Activated T-helper 1 cell treated with Interleukin-2 at 50 U/mL for 16 hours (primary cell): ENCODE measurements at regions not wholly inside any gene's neighbourhood (a gene's known extent, or its start where the extent isn't known, plus 50 kb on each side); places are given as distances from the start of the nearest gene placed in this dataset.
"Not testable (repeated sequence)": the region's sequence is repeated elsewhere in the genome, so short reads cannot be mapped to it uniquely, and the experiment has no call there.

ENCODE experiments used
- DNase-seq: peaks from one replicate; pipeline ENCODE4 v3.0.0-alpha.2; 2020; ENCODE audit warnings: low read depth

DNA sequence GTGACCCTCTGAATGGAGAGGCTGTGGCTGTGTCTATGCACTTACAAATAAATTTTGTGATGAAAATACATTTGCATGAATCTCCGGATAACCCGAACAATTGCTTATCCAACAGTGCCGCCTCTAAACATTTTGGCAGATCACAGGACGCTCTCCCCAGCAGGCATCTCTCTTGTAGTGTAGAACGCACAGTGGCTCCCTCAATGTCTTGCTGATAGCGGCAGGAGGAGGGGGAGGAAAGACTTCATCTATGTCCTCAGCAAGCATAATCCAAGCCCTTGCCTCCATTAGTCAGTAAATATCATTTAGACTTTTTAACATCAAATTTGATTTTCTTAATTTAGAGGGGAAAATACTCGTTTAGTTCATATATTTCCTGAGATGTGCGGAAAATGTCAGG, 318.1 kb upstream of the IGF1R start:
- no peak for DNase-seq

DNA sequence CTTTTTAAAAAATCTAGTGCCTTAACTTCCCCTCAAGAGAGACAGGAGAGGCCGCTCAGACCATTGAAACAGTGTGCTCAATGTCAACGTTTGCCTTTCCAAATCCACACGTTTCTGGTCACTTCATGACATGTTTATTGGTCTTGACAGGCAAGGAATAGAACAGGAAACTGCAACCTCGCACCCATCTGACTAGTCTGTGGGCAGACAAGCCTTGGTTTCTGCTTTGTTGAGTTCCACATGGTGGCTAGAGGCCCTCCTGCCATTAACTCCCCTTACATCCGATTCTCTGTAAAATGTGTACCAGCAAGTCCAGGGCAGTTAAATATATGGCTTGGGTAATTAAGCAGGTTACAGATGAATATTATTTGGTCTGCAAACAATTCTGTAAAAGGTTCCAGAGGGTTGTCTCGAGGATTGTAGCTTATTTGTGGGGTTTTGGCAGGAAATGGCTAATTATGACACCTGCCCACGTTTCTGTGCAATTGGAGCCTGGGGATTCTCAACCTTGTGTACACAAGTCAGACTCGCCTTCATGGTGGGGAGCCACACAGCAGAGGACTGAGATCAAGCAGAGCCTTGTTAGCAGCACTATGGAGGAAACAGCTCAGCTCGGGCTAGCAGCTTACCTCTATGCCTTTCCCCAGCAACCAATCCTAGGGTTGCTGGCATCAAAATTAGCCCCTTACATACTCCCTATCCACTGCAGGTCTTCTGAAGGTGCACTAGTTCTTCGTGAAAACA, 317.5 kb upstream of the IGF1R start:
- no peak for DNase-seq

DNA sequence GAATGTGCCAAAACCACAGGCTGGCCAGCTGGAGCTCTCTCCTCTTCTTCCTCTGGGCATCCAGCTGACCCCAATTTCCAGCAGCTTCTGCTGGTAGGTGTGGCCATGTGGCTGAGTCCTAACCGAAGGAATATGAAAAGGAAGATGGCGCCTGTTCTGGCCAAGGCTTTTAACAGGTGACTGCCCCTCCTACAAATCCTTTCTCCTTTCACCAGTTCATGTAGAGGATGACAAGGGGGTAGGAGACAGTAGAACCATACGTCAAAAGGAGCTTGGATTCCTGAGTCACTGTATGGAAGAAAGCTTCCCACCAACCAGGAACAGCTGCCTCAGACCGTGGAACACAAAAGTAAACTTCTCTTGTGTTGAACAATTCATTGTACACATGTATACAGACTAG, 316.7 kb upstream of the IGF1R start:
- no peak for DNase-seq

DNA sequence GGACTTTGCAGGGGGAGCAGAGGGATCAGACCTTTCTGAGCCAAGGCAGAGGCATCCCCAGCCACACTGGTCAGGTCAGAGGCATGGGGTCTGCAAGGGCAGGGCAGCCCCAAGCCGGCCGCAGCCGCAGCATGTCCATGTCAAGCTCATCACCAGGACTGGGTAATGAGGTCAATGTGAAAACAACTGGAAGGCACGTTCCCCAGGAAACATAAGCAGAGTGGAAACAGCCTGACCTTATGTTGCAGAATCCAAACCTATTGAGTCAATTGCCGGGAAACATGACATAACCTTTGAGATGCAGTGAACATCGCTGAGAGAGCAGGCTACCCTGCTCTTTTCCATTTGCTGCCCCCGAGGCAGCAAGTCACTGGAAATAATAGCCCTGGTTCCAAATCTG, 315.1 kb upstream of the IGF1R start:
- DNase-seq: no peak

DNA sequence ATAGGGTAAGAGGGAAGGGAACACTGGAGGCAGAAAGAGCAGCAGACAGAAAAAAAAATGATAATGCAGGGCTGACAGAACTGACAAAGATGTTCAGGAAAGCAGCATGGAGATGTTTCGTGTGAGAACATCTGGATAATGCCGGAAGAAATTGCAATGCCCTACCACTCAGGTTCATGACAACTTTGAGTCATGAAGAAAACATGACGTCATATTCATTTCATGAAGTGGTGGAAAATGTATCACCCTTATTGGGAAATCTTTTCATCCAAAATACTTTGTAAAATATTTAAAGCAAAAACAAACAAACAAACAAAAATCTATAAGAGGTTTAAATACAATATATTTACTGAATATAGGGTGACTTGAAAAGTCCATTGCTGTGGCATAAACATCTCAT, 305.4 kb upstream of the IGF1R start:
- DNase-seq: no peak

DNA sequence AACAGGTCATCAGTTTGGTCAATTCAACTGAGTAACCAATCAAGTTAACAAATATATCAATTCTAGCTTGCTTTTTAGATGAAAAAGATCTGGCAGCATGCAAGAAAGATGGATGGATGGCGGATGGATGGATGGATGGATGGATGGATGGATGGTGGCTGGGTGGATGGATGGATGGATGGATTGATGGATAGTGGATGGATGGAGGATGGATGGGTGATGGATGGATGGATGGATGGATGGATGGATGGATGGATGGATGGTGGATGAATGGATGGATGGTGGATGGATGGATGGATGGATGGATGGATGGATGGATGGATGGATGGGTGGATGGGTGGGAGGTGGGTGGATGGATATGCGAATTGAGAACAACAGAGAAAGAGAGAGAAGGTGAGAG, 303.7 kb upstream of the IGF1R start:
- no peak for DNase-seq

DNA sequence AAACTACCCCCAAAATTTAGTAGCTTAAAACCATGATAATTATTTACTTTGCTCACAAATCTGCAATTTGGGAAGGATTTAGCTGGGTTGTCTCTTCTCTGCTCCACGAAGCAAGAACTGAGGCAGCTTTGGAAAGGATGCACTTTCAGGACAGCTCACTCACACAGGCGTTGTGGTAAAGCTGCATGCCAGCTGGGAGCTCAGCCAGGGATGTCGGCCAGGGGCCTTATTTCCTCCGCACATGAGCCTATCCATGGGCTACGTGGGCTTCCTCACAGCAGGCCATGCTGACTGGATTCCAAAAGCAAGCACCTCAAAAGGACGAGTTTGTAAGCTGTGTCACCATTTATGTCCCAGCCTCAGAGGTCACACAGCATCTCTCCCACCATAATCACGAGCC, 301.3 kb upstream of the IGF1R start:
- DNase-seq: no peak

DNA sequence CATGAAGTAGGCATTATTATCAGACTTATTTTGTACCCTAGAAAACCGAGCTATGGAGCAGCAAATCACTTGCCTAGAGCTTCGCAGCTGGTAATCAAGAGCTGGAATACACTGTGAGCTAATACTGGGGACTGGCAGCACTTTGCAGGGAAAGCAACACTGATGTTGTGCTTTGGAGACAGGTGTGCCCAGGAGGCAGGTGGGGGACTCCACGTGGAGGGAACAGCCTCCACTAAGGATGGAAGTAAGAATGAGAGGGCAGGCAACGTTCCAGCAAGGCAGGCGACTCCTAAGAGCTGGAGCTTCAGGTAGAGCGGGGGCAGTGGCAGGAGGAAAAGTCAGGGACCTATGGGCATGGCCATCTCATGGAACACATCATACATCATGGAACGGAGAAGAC, 300.5 kb upstream of the IGF1R start:
- DNase-seq: no peak

DNA sequence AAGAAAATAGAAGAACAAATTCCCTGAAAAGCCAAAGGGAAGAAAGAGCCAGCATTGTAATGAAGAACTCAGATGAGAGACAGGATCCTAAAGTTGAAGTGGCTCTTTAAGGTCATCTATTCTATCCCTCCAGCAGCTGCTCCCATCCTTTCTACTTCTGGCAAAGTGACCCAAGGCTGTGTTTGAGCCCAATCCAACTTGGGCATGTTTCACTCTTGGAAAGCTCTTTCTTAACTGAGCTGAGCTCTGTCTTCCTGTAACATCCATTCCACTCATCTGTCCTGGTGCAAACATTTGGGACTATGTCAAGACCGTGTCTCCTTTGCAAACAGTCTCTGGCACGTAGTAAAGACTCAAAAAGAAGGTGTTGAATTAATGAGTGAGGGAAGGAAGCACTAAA, 298.1 kb upstream of the IGF1R start:
- no peak for DNase-seq

DNA sequence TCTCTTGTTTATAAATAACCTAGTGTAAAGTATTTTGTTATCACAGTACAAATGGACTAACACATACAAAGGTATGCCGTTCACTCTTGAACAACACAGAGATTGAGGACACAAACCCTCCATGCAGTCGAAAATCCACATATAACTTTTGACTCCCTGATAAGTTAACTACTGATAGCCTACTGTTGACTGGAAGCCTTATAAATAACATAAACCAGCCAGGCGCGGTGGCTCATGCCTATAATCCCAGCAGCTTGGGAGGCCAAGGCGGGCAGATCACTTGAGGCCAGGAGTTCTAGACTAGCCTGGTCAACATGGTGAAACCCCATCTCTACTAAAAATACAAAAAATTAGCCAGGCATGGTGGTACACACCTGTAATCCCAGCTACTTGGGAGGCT, 290.1 kb upstream of the IGF1R start:
- DNase-seq: not testable (repeated sequence)

DNA sequence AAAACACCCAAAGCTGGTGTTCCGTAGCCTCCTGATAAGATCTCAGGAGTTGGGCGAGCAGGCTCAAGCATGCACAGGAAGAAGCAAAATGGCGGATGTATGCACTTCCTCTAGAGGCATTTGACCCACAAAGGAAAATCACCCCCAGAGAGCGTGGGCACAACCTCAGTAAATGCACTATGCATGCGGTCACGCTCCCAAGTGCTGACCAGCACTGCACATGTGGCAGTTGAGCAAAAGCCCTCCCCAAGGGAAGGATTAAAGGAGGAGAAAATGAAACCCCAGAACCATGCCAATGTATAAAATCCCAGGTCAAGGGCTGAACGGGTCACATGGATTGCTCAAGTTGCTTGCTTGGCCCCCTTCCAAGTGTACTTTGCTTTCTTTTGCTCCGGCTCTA, 289.4 kb upstream of the IGF1R start:
- no peak for DNase-seq

DNA sequence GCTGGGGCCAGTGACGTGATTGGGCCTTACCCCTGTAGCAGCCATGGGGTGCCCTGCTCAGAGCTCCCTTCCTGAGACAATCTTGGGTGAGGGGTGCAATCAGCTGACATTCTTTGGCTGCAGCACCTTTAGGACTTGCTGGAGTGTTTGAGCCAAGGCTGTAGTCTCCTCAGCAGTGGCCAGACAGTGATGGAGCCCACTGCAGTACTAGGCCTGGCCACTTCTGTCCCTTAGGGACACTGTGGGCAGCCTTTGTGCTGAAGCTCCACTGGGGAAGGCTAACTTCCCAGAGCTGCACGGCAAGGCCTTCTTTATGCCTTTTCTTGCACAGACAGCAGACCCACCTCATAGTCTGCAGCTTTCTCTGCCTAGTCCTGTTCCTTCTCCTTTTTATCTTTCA, 284.9 kb upstream of the IGF1R start:
- DNase-seq: no peak

DNA sequence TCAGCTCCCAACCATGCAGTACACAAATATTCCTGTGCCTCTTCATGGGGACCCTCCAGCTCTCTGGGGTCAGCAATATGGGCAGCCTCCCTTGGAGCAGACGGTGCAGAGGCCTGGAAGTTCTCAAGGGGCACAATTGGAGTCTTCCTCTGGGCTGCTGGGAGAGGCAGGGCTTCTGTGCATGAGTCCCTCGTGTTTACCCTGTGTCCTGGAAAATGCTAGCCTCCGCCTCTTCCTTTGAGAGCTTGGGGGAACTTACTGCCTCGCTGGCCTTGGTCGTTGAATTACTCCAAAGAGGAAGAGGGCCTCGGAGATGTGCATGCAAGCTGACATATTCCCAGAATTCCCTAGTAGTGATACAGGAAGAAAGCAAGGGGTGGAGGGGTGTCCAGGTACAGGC, 284.4 kb upstream of the IGF1R start:
- DNase-seq: no peak

DNA sequence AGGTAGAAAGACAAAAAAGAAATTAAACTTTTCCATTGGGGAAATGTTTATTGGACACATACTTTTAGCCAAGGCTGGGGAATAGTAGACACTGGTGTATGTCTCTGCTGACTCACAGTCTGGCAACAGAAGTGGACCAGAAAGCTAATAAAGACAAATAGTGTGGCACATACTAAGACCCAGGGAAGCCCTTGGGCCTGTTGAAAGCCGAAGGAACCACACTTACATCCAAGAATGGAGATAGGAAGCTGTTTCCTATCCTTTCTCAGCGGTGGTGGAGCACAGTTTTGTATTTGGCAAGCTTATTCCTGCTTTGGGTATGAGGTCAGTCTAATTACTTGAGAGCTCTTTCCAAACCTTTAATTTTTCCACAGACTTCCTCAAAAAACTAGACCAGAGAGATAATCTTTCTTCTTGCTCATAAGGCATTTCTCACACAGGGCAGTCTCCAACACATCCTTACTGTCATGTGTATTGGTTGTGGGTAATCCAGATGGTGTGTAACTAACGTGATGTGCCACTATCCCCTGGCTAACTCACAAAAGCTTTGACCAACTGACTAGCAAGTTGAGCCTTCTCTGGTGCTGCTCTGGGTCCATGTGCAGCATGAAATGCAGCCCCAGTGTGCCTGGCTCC, 279.1 kb upstream of the IGF1R start:
- no peak for DNase-seq

DNA sequence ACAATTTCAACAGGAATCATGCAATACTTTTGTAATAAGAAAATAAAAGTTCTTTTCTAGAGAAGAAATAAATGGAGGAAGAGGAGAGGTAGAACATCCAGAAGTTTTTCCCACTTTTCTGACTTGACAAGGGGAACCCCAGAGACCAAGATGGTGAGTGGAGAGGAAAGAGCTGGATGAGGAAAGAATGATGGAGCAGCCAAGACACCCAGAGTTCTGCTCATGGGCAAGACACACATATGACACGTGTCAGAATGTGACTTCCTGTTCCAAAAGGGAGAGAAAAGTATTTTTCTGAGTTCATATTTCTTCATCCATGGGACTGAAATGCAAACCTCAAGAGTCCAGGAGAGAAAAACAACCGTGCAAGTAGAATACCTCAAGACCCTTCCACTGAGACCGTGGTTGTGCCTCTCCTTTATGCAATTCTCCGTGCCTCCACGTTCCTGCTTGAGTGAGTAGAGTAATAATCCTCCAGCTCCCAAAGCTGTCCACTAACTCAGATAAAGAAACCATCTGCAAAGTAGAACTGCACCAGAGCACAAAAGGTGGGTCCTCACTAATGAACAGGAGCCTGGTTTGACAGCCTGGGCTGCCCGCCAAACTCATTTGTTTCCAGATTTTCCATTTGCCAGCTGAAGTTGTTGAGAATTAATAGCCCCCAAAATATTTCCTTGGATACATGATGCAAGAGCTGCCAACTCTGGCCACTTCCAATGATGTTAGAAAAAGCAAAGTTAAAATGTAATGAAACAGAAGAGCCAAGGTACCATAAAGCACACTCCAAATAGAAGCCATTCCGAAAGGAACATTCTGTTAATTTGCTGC, 272.6 kb upstream of the IGF1R start:
- DNase-seq: no peak

DNA sequence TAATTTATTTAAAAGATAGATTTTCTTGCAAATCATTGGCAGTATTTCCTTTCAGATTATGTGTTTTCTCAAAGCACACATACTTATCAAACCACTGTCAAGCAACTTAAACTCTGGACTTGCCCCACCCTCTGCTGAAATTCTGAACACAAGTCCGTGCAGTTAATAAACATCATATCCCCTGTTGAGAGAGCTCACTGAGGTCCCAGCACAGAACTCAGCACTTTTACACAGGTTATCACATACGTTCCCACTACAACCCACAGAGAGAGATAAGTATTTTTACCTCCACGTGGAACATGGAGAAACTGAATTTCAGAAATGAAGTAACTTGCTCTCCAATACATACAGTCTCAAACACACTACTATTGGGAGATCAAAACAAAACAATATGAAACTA, 267.6 kb upstream of the IGF1R start:
- DNase-seq: no peak

DNA sequence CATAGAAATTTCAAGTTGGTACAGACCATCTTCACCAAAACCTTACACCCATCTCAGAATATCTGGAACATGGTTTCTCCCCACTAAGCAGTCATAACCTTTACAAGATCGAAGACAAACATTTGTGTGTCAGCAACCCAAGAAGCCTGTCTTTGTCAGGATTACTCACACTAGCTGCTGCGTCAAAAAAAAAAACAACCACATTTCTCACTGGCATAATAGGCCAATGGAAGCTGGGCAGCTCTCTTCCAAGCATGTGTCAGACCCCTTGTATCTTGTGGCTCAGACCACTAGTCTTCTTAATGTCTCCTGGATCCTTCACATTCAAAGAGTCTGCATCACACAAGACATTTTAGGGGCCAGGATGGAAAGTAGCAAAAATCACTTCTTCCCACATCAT, 266.9 kb upstream of the IGF1R start:
- no peak for DNase-seq

DNA sequence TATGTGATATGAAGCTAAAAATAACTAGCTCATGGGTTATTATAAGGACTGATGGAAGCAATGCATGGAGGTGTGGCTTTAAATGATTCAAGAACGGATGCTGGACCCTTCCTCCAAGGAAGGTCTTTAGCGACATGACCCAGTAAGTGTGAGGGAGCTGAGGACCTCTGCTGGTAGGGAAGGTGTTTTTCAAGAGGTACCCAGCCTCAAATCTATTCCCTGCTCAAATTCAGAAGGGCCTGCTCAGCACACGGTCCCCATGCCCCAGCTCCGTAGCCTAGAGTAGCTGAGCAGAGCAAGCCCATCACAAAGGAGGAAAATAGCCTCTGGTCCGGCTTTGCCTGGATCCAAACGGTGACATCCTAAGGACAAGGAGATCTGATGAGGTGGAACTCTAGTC, 266.2 kb upstream of the IGF1R start:
- no peak for DNase-seq

DNA sequence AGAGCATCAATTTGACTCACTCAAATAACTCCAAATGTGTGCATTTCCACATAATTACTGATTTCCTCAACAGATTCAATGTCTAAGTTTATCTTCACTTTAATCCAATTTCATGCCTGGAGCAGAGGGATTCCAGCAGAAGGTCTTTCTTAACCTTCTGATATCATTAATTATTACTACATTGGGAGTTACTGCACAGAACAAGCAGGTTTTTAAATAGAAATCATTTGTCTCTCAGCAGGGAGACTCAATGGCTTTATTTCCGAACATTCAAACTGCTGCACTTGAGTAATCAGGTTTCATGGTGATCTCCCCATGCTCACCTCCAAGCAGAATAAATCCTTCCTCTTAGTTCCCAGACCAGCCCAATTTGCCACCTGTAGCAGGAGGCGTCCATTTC, 264.8 kb upstream of the IGF1R start:
- DNase-seq: no peak

DNA sequence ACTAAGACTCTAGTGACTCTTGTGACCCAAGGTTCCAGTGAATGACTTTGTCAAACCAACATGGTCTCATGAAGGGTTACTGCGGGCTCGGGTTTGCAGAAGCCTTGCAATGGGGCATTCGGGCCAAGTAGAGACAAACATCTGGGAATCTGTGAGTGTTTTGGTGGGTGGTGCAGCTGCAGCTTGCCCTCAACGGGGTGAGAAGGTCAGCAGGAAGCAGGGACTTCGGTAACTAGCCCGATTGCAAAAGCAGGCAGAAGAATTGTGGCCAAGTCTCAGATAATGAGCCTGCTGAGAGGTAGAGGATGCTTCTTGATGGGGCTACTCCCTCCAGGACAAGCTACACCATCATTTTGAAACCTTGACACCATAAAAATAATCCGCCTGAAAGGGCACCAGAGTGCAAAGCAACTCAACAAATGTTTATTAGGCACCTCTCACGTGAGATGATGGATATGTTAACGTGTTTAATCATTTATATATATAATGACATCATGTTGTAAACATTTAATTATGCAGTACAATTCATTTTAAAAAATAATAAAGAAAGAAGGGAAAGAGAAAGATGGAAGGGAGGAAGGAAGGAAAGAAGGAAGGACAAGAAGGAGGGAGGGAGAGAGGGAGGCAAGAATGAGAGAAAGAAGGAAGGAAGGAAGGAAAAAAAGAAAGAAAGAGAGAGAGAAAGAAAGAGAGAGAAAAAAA, 263.9 kb upstream of the IGF1R start:
- DNase-seq: no peak

DNA sequence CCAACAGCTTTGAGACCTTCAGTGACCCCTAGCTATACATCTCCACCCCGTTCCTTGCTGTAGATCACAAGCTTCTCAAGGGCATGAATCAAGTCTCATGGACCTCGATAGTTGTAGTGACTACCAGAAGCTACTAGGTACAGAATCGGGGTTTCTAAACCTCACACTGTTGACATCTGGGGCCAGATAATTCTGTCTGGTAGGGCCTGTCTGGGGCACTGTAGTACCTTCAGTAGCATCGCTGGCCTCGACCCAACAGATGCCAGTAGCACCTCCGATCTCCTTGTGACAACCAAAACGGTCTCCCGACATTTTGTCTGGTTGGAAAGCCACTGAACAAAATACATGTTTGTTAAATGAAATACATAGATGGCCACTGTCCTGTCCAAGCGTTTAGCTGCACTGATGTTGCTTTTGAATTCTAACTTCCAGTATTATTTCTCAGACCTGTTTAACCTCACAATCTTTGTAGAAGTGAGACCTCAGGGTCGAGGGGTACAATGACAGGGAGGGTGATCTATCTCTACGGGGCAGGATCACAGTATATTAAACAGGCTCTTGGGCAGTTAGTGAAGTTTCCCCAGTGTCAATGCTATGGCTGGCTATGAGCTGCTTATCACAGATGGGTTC, 262.5 kb upstream of the IGF1R start:
- no peak for DNase-seq

DNA sequence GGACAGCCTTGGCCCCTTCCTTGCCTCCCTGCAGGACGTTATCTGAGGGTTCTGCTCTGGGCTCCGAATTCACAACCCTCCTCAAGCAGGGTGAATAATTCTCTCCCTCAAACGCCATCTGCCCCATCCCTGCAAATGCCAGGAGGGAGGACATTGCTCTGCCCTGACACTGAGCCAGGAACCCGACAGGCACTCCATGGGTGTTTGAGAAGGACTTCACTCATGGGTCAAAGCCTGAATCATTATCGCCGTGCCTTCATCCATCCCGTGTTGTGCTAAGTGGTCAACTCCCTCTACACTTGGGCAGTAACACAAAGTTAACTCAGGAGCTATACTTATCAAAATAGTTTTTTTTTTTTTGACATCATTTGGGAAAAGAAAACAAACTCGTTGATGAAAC, 261.8 kb upstream of the IGF1R start:
- no peak for DNase-seq
